DND-41 (cell line): ENCODE measurements at regions not wholly inside any gene's neighbourhood (a gene's known extent, or its start where the extent isn't known, plus 50 kb on each side); places are given as distances from the start of the nearest gene placed in this dataset.

Experiments
- ATAC-seq: fragments of 200-7000 bp; cut with Tn5 transposase; 3 replicates; pipeline ENCODE4 v1.9.1; 2021; ENCODE audit warnings: low read depth; ENCODE audit not compliant: insufficient read depth
- DNase-seq: peaks from one replicate; pipeline ENCODE4 v3.0.0-alpha.2; 2020
- H2AFZ ChIP-seq: 2 replicates; pipeline ENCODE4 v1.6.0; 2012; ENCODE audit warnings: low read depth, low read length
- H3K27ac ChIP-seq: 2 replicates; pipeline ENCODE4 v1.5.1; 2012; ENCODE audit warnings: low read length, inconsistent platforms
- H3K27me3 ChIP-seq: fragments of 200-600 bp; sonication (generic); 2 replicates; pipeline ENCODE4 v1.6.0; 2012; ENCODE audit warnings: low read length, mild to moderate bottlenecking, inconsistent platforms; ENCODE audit not compliant: insufficient read depth, poor library complexity
- H3K36me3 ChIP-seq: 2 replicates; pipeline ENCODE4 v1.5.1; 2012; ENCODE audit warnings: low read length, inconsistent platforms; ENCODE audit not compliant: insufficient read depth
- H3K4me1 ChIP-seq: 2 replicates; pipeline ENCODE4 v1.5.1; 2012; ENCODE audit warnings: mild to moderate bottlenecking, low read length; ENCODE audit not compliant: insufficient read depth
- H3K4me2 ChIP-seq: 2 replicates; pipeline ENCODE4 v1.6.0; 2012; ENCODE audit warnings: mild to moderate bottlenecking, moderate library complexity, low read length, inconsistent platforms; ENCODE audit not compliant: insufficient read depth
- H3K4me3 ChIP-seq, 2 experiments: fragments of 200-600 bp in 1 of 2; shearing (Covaris generic) in 1 of 2; 2 replicates each; pipeline ENCODE4 v1.5.1; 2012 to 2016; ENCODE audit warnings: inconsistent platforms in 2 of 2, low read length in 2 of 2, mild to moderate bottlenecking in 2 of 2, low read depth in 1 of 2, moderate library complexity in 1 of 2
- H3K79me2 ChIP-seq: 2 replicates; pipeline ENCODE4 v1.6.0; 2012; ENCODE audit warnings: low read length, inconsistent platforms; ENCODE audit not compliant: insufficient read depth
- H3K9ac ChIP-seq: 2 replicates; pipeline ENCODE4 v1.6.0; 2012; ENCODE audit warnings: low read depth, mild to moderate bottlenecking, inconsistent platforms, low read length, moderate library complexity
- H3K9me3 ChIP-seq: 2 replicates; pipeline ENCODE4 v1.5.1; 2012; ENCODE audit warnings: low read length, moderate library complexity, mild to moderate bottlenecking, inconsistent platforms; ENCODE audit not compliant: insufficient read depth, severe bottlenecking
- H4K20me1 ChIP-seq: 2 replicates; pipeline ENCODE4 v1.6.0; 2012; ENCODE audit warnings: low read length; ENCODE audit not compliant: insufficient read depth
- EZH2 ChIP-seq: IDR thresholded peaks from 3 replicates; pipeline ENCODE4 v1.6.1; 2012; ENCODE audit warnings: borderline replicate concordance, low read depth, mild to moderate bottlenecking, moderate library complexity, low read length, inconsistent platforms; ENCODE audit not compliant: severe bottlenecking
- TF ChIP-seq, protein P1 (sequence below): IDR thresholded peaks from 2 replicates; pipeline ENCODE4 v1.5.1; 2012; ENCODE audit warnings: borderline replicate concordance, low read length, moderate library complexity, mild to moderate bottlenecking; ENCODE audit not compliant: poor library complexity, severe bottlenecking; ENCODE audit errors: extremely low read depth

GRCh38 chr6:101286146-101286545 is 107.4 kb upstream of the GRIK2 start:
- ATAC-seq (no peak), DNase-seq (no peak)
- Histone ChIP-seq H3K9me3 (peaks cover 4% of the 10 kb centered on the region), H2AFZ (no peak overlapping the region), H3K79me2 (no peaks in the 10 kb centered on the region), H3K4me3 (no peak overlapping the region), H3K4me2 (no peak overlapping the region), H3K4me1 (peaks cover 16% of the 10 kb centered on the region), H3K9ac (no peak overlapping the region), H3K27me3 (no peaks in the 10 kb centered on the region), H3K36me3 (no peaks in the 10 kb centered on the region), H4K20me1 (no peaks in the 10 kb centered on the region), H3K27ac (no peak overlapping the region)
- no peak for TF ChIP-seq EZH2
- TF ChIP-seq, protein P1, sequence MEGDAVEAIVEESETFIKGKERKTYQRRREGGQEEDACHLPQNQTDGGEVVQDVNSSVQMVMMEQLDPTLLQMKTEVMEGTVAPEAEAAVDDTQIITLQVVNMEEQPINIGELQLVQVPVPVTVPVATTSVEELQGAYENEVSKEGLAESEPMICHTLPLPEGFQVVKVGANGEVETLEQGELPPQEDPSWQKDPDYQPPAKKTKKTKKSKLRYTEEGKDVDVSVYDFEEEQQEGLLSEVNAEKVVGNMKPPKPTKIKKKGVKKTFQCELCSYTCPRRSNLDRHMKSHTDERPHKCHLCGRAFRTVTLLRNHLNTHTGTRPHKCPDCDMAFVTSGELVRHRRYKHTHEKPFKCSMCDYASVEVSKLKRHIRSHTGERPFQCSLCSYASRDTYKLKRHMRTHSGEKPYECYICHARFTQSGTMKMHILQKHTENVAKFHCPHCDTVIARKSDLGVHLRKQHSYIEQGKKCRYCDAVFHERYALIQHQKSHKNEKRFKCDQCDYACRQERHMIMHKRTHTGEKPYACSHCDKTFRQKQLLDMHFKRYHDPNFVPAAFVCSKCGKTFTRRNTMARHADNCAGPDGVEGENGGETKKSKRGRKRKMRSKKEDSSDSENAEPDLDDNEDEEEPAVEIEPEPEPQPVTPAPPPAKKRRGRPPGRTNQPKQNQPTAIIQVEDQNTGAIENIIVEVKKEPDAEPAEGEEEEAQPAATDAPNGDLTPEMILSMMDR = no peak

DNA sequence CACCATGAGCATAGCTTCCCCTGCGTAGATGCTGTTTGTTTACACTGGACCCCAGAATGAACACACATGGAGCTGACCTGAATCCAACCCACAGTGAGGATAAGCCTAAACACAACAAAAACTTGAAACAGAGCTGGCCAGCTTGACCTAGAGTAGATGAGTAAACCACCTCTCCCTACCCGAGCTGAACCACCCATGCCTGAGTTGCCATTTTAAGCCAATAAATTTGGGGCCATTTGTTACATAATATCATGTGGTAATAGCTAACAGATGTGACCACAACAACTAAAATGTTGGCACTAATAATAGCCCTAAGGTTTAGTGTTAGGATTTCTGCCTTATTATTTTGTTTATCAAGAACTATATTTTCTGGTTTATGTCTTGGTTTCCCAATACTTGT is 103.2 kb upstream of the GRIK2 start:
- ATAC-seq (no peak), DNase-seq (no peak)
- Histone ChIP-seq H3K4me2 (no peak overlapping the region), H3K4me3 (no peak overlapping the region), H3K9ac (no peak overlapping the region), H3K79me2 (no peaks in the 10 kb centered on the region), H3K9me3 (peaks cover 15% of the 10 kb centered on the region), H3K27ac (no peak overlapping the region), H3K4me1 (peaks cover 16% of the 10 kb centered on the region), H3K36me3 (no peaks in the 10 kb centered on the region; the same call in 1 of the 2 replicates), H4K20me1 (no peaks in the 10 kb centered on the region), H3K27me3 (no peaks in the 10 kb centered on the region), H2AFZ (no peak overlapping the region)
- TF ChIP-seq EZH2 = no peak
- TF ChIP-seq, protein P1 = no peak

GRCh38 chr6:101294051-101294638 is 99.4 kb upstream of the GRIK2 start:
- DNase-seq = no peak
- ATAC-seq = no peak
- no peaks in the 10 kb centered on the region for H4K20me1 ChIP-seq
- H3K4me3 ChIP-seq = no peak overlapping the region
- no peak overlapping the region for H2AFZ ChIP-seq
- H3K27me3 ChIP-seq = no peaks in the 10 kb centered on the region
- TF ChIP-seq, protein P1 = no peak
- TF ChIP-seq EZH2 = no peak
- H3K79me2 ChIP-seq = no peaks in the 10 kb centered on the region
- H3K9ac ChIP-seq = no peak overlapping the region
- peaks cover 15% of the 10 kb centered on the region for H3K9me3 ChIP-seq
- no peaks in the 10 kb centered on the region for H3K4me1 ChIP-seq
- H3K4me2 ChIP-seq = no peak overlapping the region
- no peak overlapping the region for H3K27ac ChIP-seq
- H3K36me3 ChIP-seq = no peaks in the 10 kb centered on the region; the same call in 1 of the 2 replicates
